Neural progenitor cell (in vitro differentiated cells): ENCODE measurements at regions not wholly inside any gene's neighbourhood (a gene's known extent, or its start where the extent isn't known, plus 50 kb on each side); places are given as distances from the start of the nearest gene placed in this dataset.

Experiments used
- DNase-seq: peaks from one replicate; pipeline ENCODE4 v3.0.0-alpha.2; 2016; ENCODE audit warnings: low spot score
- H2AFZ ChIP-seq: fragments of 200-600 bp; sonication (generic); replicated peaks from 2 replicates; pipeline ENCODE4 v1.6.1; 2016; ENCODE audit warnings: antibody characterized with exemption
- H3F3A ChIP-seq: fragments of 200-600 bp; sonication (generic); 2 replicates; pipeline ENCODE4 v1.6.1; 2016; ENCODE audit warnings: antibody characterized with exemption, low read depth
- H3K27ac ChIP-seq: fragments of 200-600 bp; sonication (generic); 2 replicates; pipeline ENCODE4 v1.5.1; 2016; ENCODE audit warnings: mild to moderate bottlenecking
- H3K27me3 ChIP-seq: fragments of 200-600 bp; sonication (generic); 2 replicates; pipeline ENCODE4 v1.6.1; 2016; ENCODE audit warnings: mild to moderate bottlenecking, moderate library complexity
- H3K36me3 ChIP-seq: fragments of 200-600 bp; sonication (generic); 2 replicates; pipeline ENCODE4 v1.5.1; 2016
- H3K4me1 ChIP-seq: fragments of 200-600 bp; sonication (generic); 2 replicates; pipeline ENCODE4 v1.6.1; 2016; ENCODE audit warnings: mixed run types
- H3K4me2 ChIP-seq: fragments of 200-600 bp; sonication (generic); 2 replicates; pipeline ENCODE4 v1.6.1; 2016
- H3K4me3 ChIP-seq: fragments of 200-600 bp; sonication (generic); 2 replicates; pipeline ENCODE4 v1.5.1; 2016
- H3K79me2 ChIP-seq: fragments of 200-600 bp; sonication (generic); 2 replicates; pipeline ENCODE4 v1.6.1; 2016; ENCODE audit warnings: low read depth
- H3K9ac ChIP-seq: fragments of 200-600 bp; sonication (generic); 2 replicates; pipeline ENCODE4 v1.6.1; 2016
- H3K9me3 ChIP-seq: fragments of 200-600 bp; sonication (generic); 2 replicates; pipeline ENCODE4 v1.5.1; 2016; ENCODE audit warnings: low read depth
- H4K20me1 ChIP-seq: fragments of 200-600 bp; sonication (generic); 2 replicates; pipeline ENCODE4 v1.6.1; 2016; ENCODE audit warnings: low read depth
- H3K27ac Mint-ChIP-seq: 3 replicates; pipeline ENCODE4 v1.8.0; 2021; ENCODE audit warnings: mixed read lengths
- H3K27me3 Mint-ChIP-seq: 2 replicates; pipeline ENCODE4 v1.8.0; 2022; ENCODE audit warnings: low read depth, mild to moderate bottlenecking, inconsistent platforms, moderate library complexity, mixed read lengths; ENCODE audit not compliant: insufficient read depth
- H3K36me3 Mint-ChIP-seq: 3 replicates; pipeline ENCODE4 v1.8.0; 2021; ENCODE audit warnings: mixed read lengths
- H3K4me1 Mint-ChIP-seq: 3 replicates; pipeline ENCODE4 v1.8.0; 2021; ENCODE audit warnings: mixed read lengths
- H3K4me3 Mint-ChIP-seq: 3 replicates; pipeline ENCODE4 v1.8.0; 2021; ENCODE audit warnings: mild to moderate bottlenecking, moderate library complexity, mixed read lengths
- H3K9me3 Mint-ChIP-seq: 3 replicates; pipeline ENCODE4 v1.8.0; 2020; ENCODE audit warnings: mixed read lengths
- CTCF ChIP-seq: fragments of 200-600 bp; sonication (generic); IDR thresholded peaks from 2 replicates; pipeline ENCODE4 v1.5.1; 2017; ENCODE audit warnings: antibody characterized with exemption, mild to moderate bottlenecking
- EZH2 ChIP-seq: fragments of 200-600 bp; sonication (generic); IDR thresholded peaks from 2 replicates; pipeline ENCODE4 v1.6.1; 2017; ENCODE audit warnings: antibody characterized with exemption, mild to moderate bottlenecking, moderate library complexity
- EZH2phosphoT487 ChIP-seq: fragments of 200-600 bp; sonication (generic); IDR thresholded peaks from 2 replicates; pipeline ENCODE4 v1.6.1; 2017; ENCODE audit warnings: antibody characterized with exemption

DNA sequence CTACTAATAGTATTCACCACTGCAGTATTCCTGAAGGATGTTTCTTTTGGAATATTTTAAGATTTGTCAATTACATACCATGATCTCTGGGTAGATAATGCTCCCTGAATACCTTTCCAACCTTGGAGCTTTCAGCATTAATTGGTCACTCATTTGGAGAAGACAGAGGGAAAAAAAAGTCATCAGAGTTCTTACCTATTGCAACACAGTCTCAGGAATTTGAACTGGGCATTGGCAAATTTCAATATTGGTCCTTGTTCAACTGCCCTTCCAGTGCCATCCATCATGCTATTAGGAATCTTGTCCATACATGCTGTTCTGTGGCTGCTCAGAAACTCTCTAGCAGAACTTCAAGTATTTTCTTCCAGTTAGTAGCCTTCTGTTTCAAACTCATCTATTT, 83.6 kb upstream of the KCNJ3 start:
- H3K27ac ChIP-seq, result no peak overlapping the region
- no peaks in the 10 kb centered on the region for H4K20me1 ChIP-seq
- no peak for TF ChIP-seq CTCF
- TF ChIP-seq EZH2phosphoT487, result no peak
- no peaks in the 10 kb centered on the region for H3K79me2 ChIP-seq
- H3K27me3 Mint-ChIP-seq, result no peaks in the 10 kb centered on the region
- no peaks in the 10 kb centered on the region for H3K4me1 ChIP-seq
- H3K9ac ChIP-seq, result no peak overlapping the region
- no peaks in the 10 kb centered on the region for H3F3A ChIP-seq
- no peak overlapping the region for H2AFZ ChIP-seq
- no peaks in the 10 kb centered on the region for H3K9me3 ChIP-seq
- H3K4me3 ChIP-seq, result no peak overlapping the region
- H3K27ac Mint-ChIP-seq, result no peak overlapping the region
- H3K4me3 Mint-ChIP-seq, result no peak overlapping the region
- H3K4me2 ChIP-seq, result no peak overlapping the region
- no peaks in the 10 kb centered on the region for H3K4me1 Mint-ChIP-seq
- no peak for DNase-seq
- H3K36me3 Mint-ChIP-seq, result no peaks in the 10 kb centered on the region
- H3K36me3 ChIP-seq, result no peaks in the 10 kb centered on the region
- no peaks in the 10 kb centered on the region for H3K9me3 Mint-ChIP-seq
- H3K27me3 ChIP-seq, result no peaks in the 10 kb centered on the region

- Mint-ChIP-seq H3K36me3 (no peaks in the 10 kb centered on the region), H3K27me3 (no peaks in the 10 kb centered on the region), H3K27ac (no peak overlapping the region), H3K4me3 (no peak overlapping the region), H3K9me3 (no peaks in the 10 kb centered on the region), H3K4me1 (no peaks in the 10 kb centered on the region)
- H3K4me2 ChIP-seq, result no peak overlapping the region
- no peaks in the 10 kb centered on the region for H3K36me3 ChIP-seq
- no peak overlapping the region for H3K9ac ChIP-seq
- H3F3A ChIP-seq, result no peaks in the 10 kb centered on the region
- no peak overlapping the region for H2AFZ ChIP-seq
- no peak overlapping the region for H3K4me3 ChIP-seq
- no peaks in the 10 kb centered on the region for H4K20me1 ChIP-seq
- no peaks in the 10 kb centered on the region for H3K9me3 ChIP-seq
- peak; percentile 3 for DNase-seq
- H3K79me2 ChIP-seq, result no peaks in the 10 kb centered on the region
- no peaks in the 10 kb centered on the region for H3K27me3 ChIP-seq
- no peak overlapping the region for H3K27ac ChIP-seq
- no peak for TF ChIP-seq EZH2phosphoT487
- no peak for TF ChIP-seq EZH2
- no peak for TF ChIP-seq CTCF
- H3K4me1 ChIP-seq, result no peaks in the 10 kb centered on the region
These were observed 81.8 kb upstream of the KCNJ3 start for GRCh38 chr2:154616659-154617058.

DNA sequence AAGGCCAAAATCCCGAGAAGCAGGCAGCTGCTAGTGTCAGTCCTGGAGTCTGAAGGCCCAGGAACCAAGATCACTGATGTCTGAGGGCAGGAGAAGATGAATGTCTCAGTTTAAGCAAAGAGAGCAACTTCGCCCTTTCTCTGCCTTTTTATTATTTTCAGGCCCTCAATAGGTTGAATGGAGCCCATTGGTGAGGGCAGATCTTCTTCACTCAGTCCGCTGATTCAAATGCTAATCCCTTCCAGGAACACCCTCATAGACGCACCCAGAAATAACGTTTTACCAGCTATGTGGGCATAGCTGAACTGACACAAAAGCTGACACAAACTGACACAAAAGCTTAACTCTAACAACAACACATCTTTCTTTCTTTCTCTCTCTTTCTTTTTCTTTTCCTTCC, 78.0 kb upstream of the KCNJ3 start:
- Histone ChIP-seq H3K27me3 (no peaks in the 10 kb centered on the region), H3K36me3 (no peaks in the 10 kb centered on the region), H3K79me2 (no peaks in the 10 kb centered on the region), H4K20me1 (no peaks in the 10 kb centered on the region), H3K4me2 (no peak overlapping the region), H3K9ac (no peak overlapping the region), H3K9me3 (no peaks in the 10 kb centered on the region), H3K4me3 (no peak overlapping the region), H2AFZ (no peak overlapping the region), H3F3A (no peaks in the 10 kb centered on the region), H3K27ac (no peak overlapping the region), H3K4me1 (no peaks in the 10 kb centered on the region)
- no peak for DNase-seq
- TF ChIP-seq EZH2 (no peak), EZH2phosphoT487 (no peak), CTCF (no peak)
- H3K27ac Mint-ChIP-seq, result no peak overlapping the region
- no peaks in the 10 kb centered on the region for H3K36me3 Mint-ChIP-seq
- no peaks in the 10 kb centered on the region for H3K4me1 Mint-ChIP-seq
- H3K27me3 Mint-ChIP-seq, result no peaks in the 10 kb centered on the region
- no peaks in the 10 kb centered on the region for H3K9me3 Mint-ChIP-seq
- no peak overlapping the region for H3K4me3 Mint-ChIP-seq

DNA sequence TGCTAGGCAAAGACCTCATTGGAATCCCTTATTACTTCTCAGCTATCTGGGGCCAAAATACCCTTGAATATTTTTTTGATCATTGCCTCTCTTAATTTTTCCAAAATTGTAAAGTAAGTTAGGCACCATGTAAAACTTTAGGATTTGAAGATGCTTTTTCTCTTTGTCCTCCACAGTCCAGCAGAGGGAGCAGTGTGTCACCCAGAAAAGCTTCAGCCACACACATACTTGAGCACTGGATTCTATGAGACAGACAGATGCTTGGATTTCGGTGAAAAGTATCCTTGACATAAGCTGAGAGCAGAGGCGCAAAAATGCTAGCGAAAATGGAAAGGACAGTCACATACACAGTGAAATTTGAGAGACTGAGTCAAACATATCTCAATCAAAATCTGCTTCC, 74.7 kb upstream of the KCNJ3 start:
- no peak overlapping the region for H3K4me2 ChIP-seq
- no peaks in the 10 kb centered on the region for H3K79me2 ChIP-seq
- H3K27ac ChIP-seq, result no peak overlapping the region
- H3K9ac ChIP-seq, result no peak overlapping the region
- H3K27me3 ChIP-seq, result no peaks in the 10 kb centered on the region
- H4K20me1 ChIP-seq, result no peaks in the 10 kb centered on the region
- no peak for TF ChIP-seq EZH2
- TF ChIP-seq CTCF, result peak; percentile 89
- no peak overlapping the region for H3K4me3 Mint-ChIP-seq
- H3K9me3 ChIP-seq, result no peaks in the 10 kb centered on the region
- no peaks in the 10 kb centered on the region for H3K9me3 Mint-ChIP-seq
- H3K4me3 ChIP-seq, result no peak overlapping the region
- H3K4me1 ChIP-seq, result no peaks in the 10 kb centered on the region
- H3K27ac Mint-ChIP-seq, result no peak overlapping the region
- H2AFZ ChIP-seq, result no peak overlapping the region
- no peaks in the 10 kb centered on the region for H3K27me3 Mint-ChIP-seq
- peak; percentile 65 for DNase-seq
- no peaks in the 10 kb centered on the region for H3F3A ChIP-seq
- H3K36me3 Mint-ChIP-seq, result no peaks in the 10 kb centered on the region
- no peaks in the 10 kb centered on the region for H3K36me3 ChIP-seq
- H3K4me1 Mint-ChIP-seq, result no peaks in the 10 kb centered on the region
